M059J (cell line): ENCODE measurements at regions not wholly inside any gene's neighbourhood (a gene's known extent, or its start where the extent isn't known, plus 50 kb on each side); places are given as distances from the start of the nearest gene placed in this dataset.
"Not testable (repeated sequence)": the region's sequence is repeated elsewhere in the genome, so short reads cannot be mapped to it uniquely, and the experiment has no call there.

Source experiments
- DNase-seq: peaks from one replicate; pipeline ENCODE4 v3.0.0-alpha.2; 2012; ENCODE audit warnings: low read depth

- no peak for DNase-seq
Measured at GRCh38 chr12:42728287-42728686, 138.7 kb upstream of the PRICKLE1 start.

GRCh38 chr12:42725809-42726208, 136.3 kb upstream of the PRICKLE1 start:
- peak; percentile 92 for DNase-seq

- peak; percentile 74 for DNase-seq
Measured at GRCh38 chr12:42716491-42716891, 126.9 kb upstream of the PRICKLE1 start.

GRCh38 chr12:42713566-42713965, 124.0 kb upstream of the PRICKLE1 start:
- DNase-seq, result peak; percentile 58

GRCh38 chr12:42708374-42708773, 118.8 kb upstream of the PRICKLE1 start:
- not testable (repeated sequence) for DNase-seq

- no peak for DNase-seq
Measured at GRCh38 chr12:42707312-42708226, 118.0 kb upstream of the PRICKLE1 start.

GRCh38 chr12:42706321-42706720, 116.8 kb upstream of the PRICKLE1 start:
- DNase-seq, result peak; percentile 92

GRCh38 chr12:42705863-42706262, 116.3 kb upstream of the PRICKLE1 start:
- peak; percentile 97 for DNase-seq

GRCh38 chr12:42704810-42705401, 115.4 kb upstream of the PRICKLE1 start:
- DNase-seq, result no peak

GRCh38 chr12:42704340-42704739, 114.8 kb upstream of the PRICKLE1 start:
- DNase-seq, result no peak

- DNase-seq, result no peak
Measured at GRCh38 chr12:42701084-42701483, 111.5 kb upstream of the PRICKLE1 start.

- peak; percentile 60 for DNase-seq
Measured at GRCh38 chr12:42698213-42698612, 108.7 kb upstream of the PRICKLE1 start.

- peak; percentile 81 for DNase-seq
Measured at GRCh38 chr12:42696406-42697149, 107.0 kb upstream of the PRICKLE1 start.

- DNase-seq, result peak; percentile 54
Measured at GRCh38 chr12:42695490-42695995, 106.0 kb upstream of the PRICKLE1 start.

- no peak for DNase-seq
Measured at GRCh38 chr12:42692749-42693148, 103.2 kb upstream of the PRICKLE1 start.

- DNase-seq, result peak; percentile 93
Measured at GRCh38 chr12:42691991-42692557, 102.5 kb upstream of the PRICKLE1 start.

- no peak for DNase-seq
Measured at GRCh38 chr12:42690264-42690663, 100.7 kb upstream of the PRICKLE1 start.

- no peak for DNase-seq
Measured at GRCh38 chr12:42689699-42690098, 100.2 kb upstream of the PRICKLE1 start.

GRCh38 chr12:42686514-42687172, 97.1 kb upstream of the PRICKLE1 start:
- peak; percentile 59 for DNase-seq

GRCh38 chr12:42684802-42685071, 95.2 kb upstream of the PRICKLE1 start:
- no peak for DNase-seq
